Nephron (organoid): ENCODE measurements at regions not wholly inside any gene's neighbourhood (a gene's known extent, or its start where the extent isn't known, plus 50 kb on each side); places are given as distances from the start of the nearest gene placed in this dataset.
"Not testable (repeated sequence)": the region's sequence is repeated elsewhere in the genome, so short reads cannot be mapped to it uniquely, and the experiment has no call there.

ENCODE experiments used
- H3K27ac Mint-ChIP-seq, 3 experiments: 2 replicates each; pipeline ENCODE4 v1.8.0; 2020; ENCODE audit warnings: mixed read lengths in 3 of 3, mild to moderate bottlenecking in 2 of 3, moderate library complexity in 1 of 3
- H3K27me3 Mint-ChIP-seq: 2 replicates; pipeline ENCODE4 v1.8.0; 2021; ENCODE audit warnings: low read depth, mild to moderate bottlenecking, moderate library complexity, mixed read lengths
- H3K36me3 Mint-ChIP-seq: 2 replicates; pipeline ENCODE4 v1.8.0; 2020; ENCODE audit warnings: low read depth, mixed read lengths
- H3K4me1 Mint-ChIP-seq: 2 replicates; pipeline ENCODE4 v1.8.0; 2020; ENCODE audit warnings: mixed read lengths
- H3K4me3 Mint-ChIP-seq, 3 experiments: 2 replicates each; pipeline ENCODE4 v1.8.0; 2020; ENCODE audit warnings: mild to moderate bottlenecking in 3 of 3, mixed read lengths in 3 of 3, moderate library complexity in 2 of 3
- H3K9me3 Mint-ChIP-seq: 2 replicates; pipeline ENCODE4 v1.8.0; 2020; ENCODE audit warnings: mixed read lengths
- CTCF ChIP-seq, 3 experiments: fragments of 200-600 bp; sonication (generic); IDR thresholded peaks; one replicate each; pipeline ENCODE4 v1.5.0; 2021; ENCODE audit warnings: antibody characterized with exemption in 3 of 3; ENCODE audit not compliant: unreplicated experiment in 3 of 3

GRCh38 chr2:142721015-142721414 is 156.4 kb upstream of the KYNU start:
- Mint-ChIP-seq H3K27me3 (no peaks in the 10 kb centered on the region), H3K4me1 (peaks cover 4% of the 10 kb centered on the region), H3K9me3 (peaks cover 2% of the 10 kb centered on the region), H3K27ac (no peak overlapping the region), H3K4me3 (no peak overlapping the region), H3K36me3 (no peaks in the 10 kb centered on the region)
- no peak for TF ChIP-seq CTCF (IDR thresholded peaks at IDR 0.05; ENCODE audit: unreplicated experiment in 3 of 3)

GRCh38 chr2:142718576-142719155 is 158.8 kb upstream of the KYNU start:
- H3K36me3 Mint-ChIP-seq = no peaks in the 10 kb centered on the region
- H3K9me3 Mint-ChIP-seq = no peaks in the 10 kb centered on the region
- H3K4me3 Mint-ChIP-seq = no peak overlapping the region
- peaks cover 4% of the 10 kb centered on the region for H3K4me1 Mint-ChIP-seq
- H3K27me3 Mint-ChIP-seq = peaks cover under 1% of the 10 kb centered on the region
- H3K27ac Mint-ChIP-seq = no peak overlapping the region
- no peak for TF ChIP-seq CTCF (IDR thresholded peaks at IDR 0.05; ENCODE audit: unreplicated experiment in 3 of 3)

GRCh38 chr2:142716463-142717242 is 160.8 kb upstream of the KYNU start:
- no peaks in the 10 kb centered on the region for H3K36me3 Mint-ChIP-seq
- no peak overlapping the region for H3K27ac Mint-ChIP-seq
- no peak for TF ChIP-seq CTCF (IDR thresholded peaks at IDR 0.05; ENCODE audit: unreplicated experiment in 3 of 3)
- peaks cover 4% of the 10 kb centered on the region for H3K4me1 Mint-ChIP-seq
- H3K9me3 Mint-ChIP-seq = peaks cover 4% of the 10 kb centered on the region
- no peak overlapping the region for H3K4me3 Mint-ChIP-seq
- peaks cover 4% of the 10 kb centered on the region for H3K27me3 Mint-ChIP-seq

GRCh38 chr2:142714600-142714999 is 162.9 kb upstream of the KYNU start:
- H3K4me1 Mint-ChIP-seq = peaks cover 4% of the 10 kb centered on the region

GRCh38 chr2:142710336-142710735 is 167.1 kb upstream of the KYNU start:
- Mint-ChIP-seq H3K4me1 (no peaks in the 10 kb centered on the region), H3K9me3 (peaks cover 4% of the 10 kb centered on the region), H3K4me3 (no peak overlapping the region), H3K27ac (no peak overlapping the region), H3K27me3 (peaks cover 4% of the 10 kb centered on the region), H3K36me3 (no peaks in the 10 kb centered on the region)
- no peak for TF ChIP-seq CTCF (IDR thresholded peaks at IDR 0.05; ENCODE audit: unreplicated experiment in 3 of 3)

More at GRCh38 chr2:142714600-142714999, 162.9 kb upstream of the KYNU start:
- H3K27ac Mint-ChIP-seq = no peak overlapping the region
- H3K27me3 Mint-ChIP-seq = peaks cover 4% of the 10 kb centered on the region
- H3K36me3 Mint-ChIP-seq = no peaks in the 10 kb centered on the region
- H3K4me3 Mint-ChIP-seq = no peak overlapping the region
- H3K9me3 Mint-ChIP-seq = peaks cover 4% of the 10 kb centered on the region
- TF ChIP-seq CTCF (IDR thresholded peaks at IDR 0.05; ENCODE audit: unreplicated experiment in 3 of 3) = no peak

GRCh38 chr2:142707318-142707717 is 170.1 kb upstream of the KYNU start:
- no peak overlapping the region for H3K4me3 Mint-ChIP-seq
- H3K27me3 Mint-ChIP-seq = no peaks in the 10 kb centered on the region
- no peaks in the 10 kb centered on the region for H3K36me3 Mint-ChIP-seq

GRCh38 chr2:142702397-142702796 is 175.1 kb upstream of the KYNU start:
- not testable (repeated sequence) for H3K4me3 Mint-ChIP-seq, H3K27ac Mint-ChIP-seq, H3K36me3 Mint-ChIP-seq, H3K27me3 Mint-ChIP-seq, H3K9me3 Mint-ChIP-seq, H3K4me1 Mint-ChIP-seq

More at GRCh38 chr2:142707318-142707717, 170.1 kb upstream of the KYNU start:
- Mint-ChIP-seq H3K4me1 (no peaks in the 10 kb centered on the region), H3K9me3 (peaks cover 2% of the 10 kb centered on the region), H3K27ac (no peak overlapping the region)
- no peak for TF ChIP-seq CTCF (IDR thresholded peaks at IDR 0.05; ENCODE audit: unreplicated experiment in 3 of 3)
